Brain microvascular endothelial cell (primary cell): ENCODE measurements at regions not wholly inside any gene's neighbourhood (a gene's known extent, or its start where the extent isn't known, plus 50 kb on each side); places are given as distances from the start of the nearest gene placed in this dataset.

ENCODE experiments used
- DNase-seq: peaks from one replicate; pipeline ENCODE4 v3.0.0-alpha.2; 2020
- H3K27ac ChIP-seq: fragments of 250-450 bp; sonication (Bioruptor Pico); 2 replicates; pipeline ENCODE4 v1.5.1; 2020; ENCODE audit warnings: mild to moderate bottlenecking, moderate library complexity
- H3K27me3 ChIP-seq: fragments of 250-450 bp; sonication (Bioruptor Pico); replicated peaks from 2 replicates; pipeline ENCODE4 v1.5.1; 2020; ENCODE audit warnings: mild to moderate bottlenecking
- H3K36me3 ChIP-seq: fragments of 250-450 bp; sonication (Bioruptor Pico); replicated peaks from 2 replicates; pipeline ENCODE4 v1.5.1; 2020; ENCODE audit warnings: mild to moderate bottlenecking
- H3K4me3 ChIP-seq: 2 replicates; pipeline ENCODE4 v1.5.1; 2011; ENCODE audit warnings: low read depth, mild to moderate bottlenecking, control low read depth, low read length, moderate library complexity
- CTCF ChIP-seq: IDR thresholded peaks from 2 replicates; pipeline ENCODE4 v1.5.1; 2011; ENCODE audit warnings: low read depth, mild to moderate bottlenecking, moderate library complexity, low read length, control low read depth, inconsistent platforms; ENCODE audit errors: missing control alignments
- in situ Hi-C: cut with HindIII; loops from 2 replicates; pipeline ENCODE4 v1.10.0; 2017; ENCODE audit warnings: low sequenced_read_pairs, low pct_ligation_motif_present

GRCh38 chr4:27490766-27491165 is 630.1 kb downstream of the STIM2 start:
- in situ Hi-C loops, result no loop called here
- H3K27ac ChIP-seq, result no peak overlapping the region
- no peak for TF ChIP-seq CTCF
- H3K36me3 ChIP-seq, result no peaks in the 10 kb centered on the region
- no peak overlapping the region for H3K4me3 ChIP-seq
- no peaks in the 10 kb centered on the region for H3K27me3 ChIP-seq
- no peak for DNase-seq

GRCh38 chr4:27506401-27506800 is 645.8 kb downstream of the STIM2 start:
- Histone ChIP-seq H3K4me3 (no peak overlapping the region), H3K36me3 (no peaks in the 10 kb centered on the region), H3K27ac (no peak overlapping the region), H3K27me3 (no peaks in the 10 kb centered on the region)
- no peak for TF ChIP-seq CTCF
- no peak for DNase-seq
- in situ Hi-C loops, result no loop called here

DNA sequence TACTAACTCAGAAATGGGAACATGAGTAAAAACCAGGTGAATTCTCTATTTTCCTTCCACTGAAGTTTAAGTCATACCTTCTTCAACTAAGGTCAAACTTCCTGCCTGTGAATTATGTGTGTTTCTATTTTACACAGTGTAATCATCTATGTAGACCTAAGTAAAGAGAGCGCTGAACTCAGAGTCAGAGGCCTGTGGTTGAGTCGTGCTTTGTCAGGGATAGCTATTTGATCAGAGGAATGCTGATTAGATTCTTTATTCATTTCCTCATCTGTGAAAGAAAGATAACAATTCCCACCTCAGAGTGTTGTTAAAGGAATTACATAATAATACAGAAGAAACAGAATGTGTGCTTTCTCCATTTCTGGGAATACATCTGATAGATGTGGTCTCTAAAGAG is 654.1 kb downstream of the STIM2 start:
- in situ Hi-C loops, result no loop called here
- no peak overlapping the region for H3K27ac ChIP-seq
- no peaks in the 10 kb centered on the region for H3K27me3 ChIP-seq
- no peak overlapping the region for H3K4me3 ChIP-seq
- TF ChIP-seq CTCF, result no peak
- H3K36me3 ChIP-seq, result no peaks in the 10 kb centered on the region
- no peak for DNase-seq

DNA sequence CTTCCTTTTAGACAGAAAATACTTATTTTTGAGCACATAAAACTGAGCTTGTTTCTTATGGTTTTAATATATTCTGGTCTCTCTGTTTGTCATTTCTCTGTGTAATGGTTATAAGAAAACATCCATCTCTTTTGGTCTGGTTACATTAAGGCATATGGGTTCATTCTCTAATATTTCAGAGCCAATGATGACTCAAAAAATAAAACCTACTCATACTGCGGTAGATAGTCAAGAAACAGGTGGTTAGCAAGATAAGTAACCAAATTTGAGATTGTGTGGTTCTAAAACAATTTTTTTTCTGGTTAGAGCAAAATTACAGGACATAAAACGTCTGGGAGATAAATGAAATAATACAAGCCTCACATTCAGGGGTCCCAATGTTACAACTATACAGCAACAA is 654.5 kb downstream of the STIM2 start:
- no peak overlapping the region for H3K27ac ChIP-seq
- in situ Hi-C loops, result no loop called here
- H3K36me3 ChIP-seq, result no peaks in the 10 kb centered on the region
- H3K27me3 ChIP-seq, result no peaks in the 10 kb centered on the region
- no peak for TF ChIP-seq CTCF
- DNase-seq, result no peak
- no peak overlapping the region for H3K4me3 ChIP-seq

DNA sequence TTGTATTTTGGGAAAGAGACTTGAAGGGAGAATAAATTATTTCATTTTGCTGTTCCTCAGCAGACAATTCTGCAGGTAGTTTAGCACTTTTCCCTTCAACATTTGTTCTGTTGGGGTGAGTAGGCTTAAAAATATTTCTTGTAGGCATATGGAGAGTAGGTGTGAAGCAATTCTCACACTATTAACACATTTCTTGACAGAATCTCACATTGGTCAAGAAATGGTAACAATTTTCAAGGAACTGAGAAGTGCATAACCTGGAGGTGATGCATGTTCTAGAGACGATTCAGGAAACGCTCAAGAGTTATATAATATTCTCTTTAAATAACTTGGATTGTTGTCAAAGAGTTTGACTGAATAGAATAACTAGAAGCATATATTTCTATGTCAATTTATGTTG is 658.2 kb downstream of the STIM2 start:
- in situ Hi-C loops, result no loop called here
- no peaks in the 10 kb centered on the region for H3K27me3 ChIP-seq
- H3K36me3 ChIP-seq, result no peaks in the 10 kb centered on the region
- DNase-seq, result no peak
- no peak overlapping the region for H3K4me3 ChIP-seq
- no peak for TF ChIP-seq CTCF
- H3K27ac ChIP-seq, result no peak overlapping the region

GRCh38 chr4:27524224-27524623 is 663.6 kb downstream of the STIM2 start:
- H3K4me3 ChIP-seq, result no peak overlapping the region
- no peak for DNase-seq
- no peak for TF ChIP-seq CTCF
- in situ Hi-C loops, result no loop called here
- no peaks in the 10 kb centered on the region for H3K36me3 ChIP-seq
- no peaks in the 10 kb centered on the region for H3K27me3 ChIP-seq
- H3K27ac ChIP-seq, result no peak overlapping the region
